Lung microvascular endothelial cell (primary cell): ENCODE measurements at regions not wholly inside any gene's neighbourhood (a gene's known extent, or its start where the extent isn't known, plus 50 kb on each side); places are given as distances from the start of the nearest gene placed in this dataset.

Experiments
- DNase-seq, 2 donors: peaks; one replicate each; pipeline versions ENCODE4 v3.0.0 to v3.0.0-alpha.2; 2010; ENCODE audit warnings: low read depth in 2 of 2

DNA sequence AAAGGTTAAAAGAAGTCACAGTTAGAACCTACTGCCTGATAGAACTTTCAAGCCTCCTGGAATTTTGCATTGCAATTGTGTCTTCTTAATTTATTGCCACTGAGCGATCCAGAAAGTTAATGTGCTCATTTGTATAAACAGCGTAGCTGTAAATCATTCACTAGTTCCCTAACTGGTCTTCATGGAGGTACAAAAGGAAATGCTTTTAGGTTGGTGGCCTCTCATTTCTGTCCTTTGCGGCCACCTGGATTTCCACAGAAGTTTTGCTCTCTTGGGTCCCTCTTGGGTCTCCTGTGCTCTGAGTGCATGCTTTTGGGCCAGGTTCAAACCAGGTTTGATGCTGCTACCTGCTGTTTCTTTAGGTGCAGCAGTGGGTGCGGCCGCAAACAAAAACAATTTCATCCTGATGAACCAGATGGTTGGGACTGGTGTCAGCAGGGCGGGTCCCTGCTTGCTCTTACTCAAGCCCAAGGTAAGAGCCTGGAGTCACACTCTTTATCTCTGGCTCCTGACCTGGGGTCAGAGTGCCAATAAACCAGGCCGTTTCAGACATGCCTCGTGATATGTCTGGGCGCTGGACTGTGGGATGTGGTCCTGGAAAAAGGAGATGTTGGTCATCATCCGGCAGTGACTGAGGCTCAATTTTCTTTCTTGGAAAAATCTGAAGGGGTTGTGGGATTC is 270.1 kb downstream of the PTTG2 start:
- DNase-seq: no peak

DNA sequence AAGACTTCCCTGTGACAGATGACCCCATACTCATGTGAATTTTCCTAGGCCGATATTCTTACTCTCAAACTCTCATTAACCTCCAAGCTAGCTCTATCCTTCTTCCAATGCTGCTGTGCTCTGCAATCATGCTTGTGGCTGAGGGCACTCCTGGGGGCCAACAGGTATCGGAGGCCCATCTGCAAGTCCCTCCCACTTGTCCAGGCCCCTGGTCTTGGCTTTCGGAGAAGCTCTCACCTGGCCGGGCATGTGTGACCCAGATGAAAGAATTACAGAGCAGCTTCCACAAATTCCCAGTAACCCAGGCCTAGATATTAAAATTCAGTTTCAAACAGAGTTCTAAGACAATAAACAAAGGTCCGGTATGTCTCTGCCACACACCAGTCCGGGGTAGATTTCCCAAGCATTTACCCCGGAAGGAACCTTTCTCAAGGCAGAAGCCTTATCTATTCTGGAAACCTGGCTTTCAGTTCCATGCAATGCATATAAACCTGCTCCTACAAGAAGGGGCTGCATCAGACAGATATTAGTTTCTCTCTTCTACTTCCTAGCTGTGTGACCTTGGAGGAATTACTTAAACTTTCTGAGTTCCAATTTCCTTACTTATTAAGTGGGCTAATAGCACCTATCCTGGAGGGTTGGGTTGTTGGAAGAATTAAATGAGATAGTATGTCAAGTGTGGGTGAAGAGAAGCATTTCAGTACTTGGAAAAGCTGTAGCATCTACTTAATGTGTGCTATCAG is 270.8 kb downstream of the PTTG2 start:
- no peak for DNase-seq

DNA sequence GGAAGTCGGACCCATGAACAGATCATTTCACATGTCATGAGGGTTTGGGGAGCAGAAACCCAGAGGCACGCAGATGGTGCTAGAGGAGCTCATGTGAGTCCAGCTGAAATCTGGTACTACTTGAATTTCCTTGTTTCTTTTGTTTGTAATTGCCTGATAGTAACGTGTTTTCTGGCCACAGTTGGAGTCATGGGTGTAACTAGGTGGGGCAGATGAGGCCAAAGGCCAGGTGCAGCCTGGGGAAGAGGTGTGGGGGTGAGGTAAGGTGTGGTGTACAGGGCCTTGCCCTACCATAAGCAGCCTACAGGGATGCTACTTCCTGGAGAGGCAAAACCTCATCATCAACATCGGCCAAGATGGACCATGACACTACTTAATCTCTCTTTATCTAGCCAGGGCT is 271.4 kb downstream of the PTTG2 start:
- no peak for DNase-seq

DNA sequence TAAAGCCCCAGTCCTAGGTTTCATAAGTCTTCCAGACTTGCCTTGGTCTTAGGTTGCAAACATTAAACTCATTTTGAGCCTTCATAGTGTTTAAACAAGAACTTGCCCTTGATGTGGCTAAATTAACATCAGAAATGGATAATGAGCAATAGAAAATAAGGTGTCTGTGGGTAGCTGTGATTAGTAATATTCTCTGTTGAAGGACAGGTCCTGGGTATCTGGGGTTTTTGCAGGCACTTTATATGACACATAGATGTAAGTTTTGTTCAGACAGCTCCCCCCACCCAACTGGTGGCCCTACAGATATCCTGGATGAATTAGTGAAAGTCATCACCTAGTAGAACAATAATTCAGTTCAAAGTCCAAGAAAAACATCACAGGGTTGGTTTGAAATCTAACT is 272.5 kb downstream of the PTTG2 start:
- no peak for DNase-seq

DNA sequence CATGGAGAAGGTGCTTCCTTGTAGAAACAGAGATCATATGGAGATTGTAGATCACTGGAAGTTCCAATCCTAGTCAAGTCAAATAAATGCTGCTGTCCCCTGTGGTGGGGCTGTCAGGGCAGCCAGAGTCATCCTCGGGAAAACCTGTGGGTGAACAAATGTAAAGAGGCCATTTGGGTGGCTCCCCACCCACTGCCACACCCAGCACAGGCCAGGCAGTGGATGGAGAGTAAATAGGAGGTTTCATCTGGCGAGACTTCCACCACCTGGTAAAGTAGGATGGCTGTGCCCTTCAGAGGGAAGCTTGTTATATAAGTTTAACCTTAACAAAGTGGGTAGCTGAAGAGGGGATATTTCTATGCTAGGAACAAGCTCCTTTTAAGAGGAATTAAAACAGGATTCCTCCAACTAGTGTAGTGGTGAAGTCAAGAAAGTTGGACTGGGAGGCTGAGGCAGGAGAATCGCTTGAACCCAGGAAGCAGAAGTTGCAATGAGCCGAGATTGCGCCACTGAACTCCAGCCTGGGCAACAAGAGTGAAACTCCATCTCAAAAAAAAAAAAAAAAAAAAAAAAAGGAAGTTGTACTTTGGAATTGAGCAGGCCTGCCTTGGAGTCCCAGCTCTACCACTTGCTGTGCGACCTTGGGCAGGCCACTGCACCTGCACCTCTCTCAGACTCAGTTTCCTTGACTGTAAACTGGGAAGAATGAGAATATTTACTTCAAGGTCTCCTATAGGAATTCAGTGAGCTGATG is 273.7 kb downstream of the PTTG2 start:
- DNase-seq: no peak

DNA sequence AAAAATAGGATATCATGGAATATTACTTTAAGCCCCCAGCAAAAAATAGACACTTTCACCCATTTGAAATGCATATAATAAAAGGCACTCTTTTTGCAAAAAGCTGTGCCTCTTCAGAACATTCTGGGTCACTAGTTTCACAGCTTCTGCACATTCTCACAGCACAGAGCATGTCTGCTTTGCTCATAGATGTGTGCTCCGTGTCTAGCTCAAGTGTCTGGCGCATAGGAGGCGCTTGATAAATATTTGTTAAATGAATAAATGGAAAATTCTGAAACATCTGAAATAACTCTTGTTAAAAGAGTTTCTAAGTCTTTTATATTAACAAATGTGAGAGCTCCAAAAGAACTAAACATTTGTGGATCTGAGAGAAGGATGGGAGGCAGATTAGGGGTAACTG is 275.2 kb downstream of the PTTG2 start:
- DNase-seq: no peak

DNA sequence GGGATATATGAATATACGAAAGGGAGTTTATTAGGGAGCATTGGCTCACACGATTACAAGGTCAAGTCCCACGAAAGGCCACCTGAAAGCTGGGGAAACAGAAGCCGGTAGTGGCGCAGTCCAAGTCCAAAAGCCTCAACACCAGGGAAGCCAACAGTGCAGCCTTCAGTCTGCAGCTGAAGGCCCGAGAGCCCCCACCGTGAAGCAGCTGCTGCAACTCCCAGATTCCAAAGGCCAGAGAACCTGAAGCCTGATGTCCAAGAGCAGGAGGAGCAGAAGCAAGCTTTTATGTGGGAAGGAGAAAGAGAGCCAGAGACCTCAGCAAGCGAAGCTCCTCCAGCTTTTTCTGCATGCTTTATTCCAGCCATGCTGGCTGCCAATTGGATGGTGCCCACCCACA is 275.8 kb downstream of the PTTG2 start:
- no peak for DNase-seq

DNA sequence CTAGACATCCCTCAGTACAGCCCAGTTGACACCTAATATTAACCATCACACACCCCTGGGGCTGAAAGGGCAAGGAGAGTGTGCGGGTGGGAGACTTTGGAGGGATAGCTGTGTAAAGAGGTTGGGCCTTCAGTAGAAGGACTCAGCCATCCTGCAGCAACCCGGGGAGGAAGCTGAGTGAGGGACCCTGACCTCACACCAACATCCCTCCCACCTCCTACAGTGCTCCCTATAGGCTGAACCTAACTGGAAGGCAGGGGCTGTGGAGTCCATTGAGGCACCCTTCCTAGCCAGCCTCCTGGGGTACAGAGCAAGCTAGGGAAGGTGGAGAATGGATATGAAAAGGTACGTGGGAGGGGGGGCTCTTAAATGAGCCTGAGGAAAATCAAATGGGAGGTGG is 276.3 kb downstream of the PTTG2 start:
- DNase-seq: no peak

DNA sequence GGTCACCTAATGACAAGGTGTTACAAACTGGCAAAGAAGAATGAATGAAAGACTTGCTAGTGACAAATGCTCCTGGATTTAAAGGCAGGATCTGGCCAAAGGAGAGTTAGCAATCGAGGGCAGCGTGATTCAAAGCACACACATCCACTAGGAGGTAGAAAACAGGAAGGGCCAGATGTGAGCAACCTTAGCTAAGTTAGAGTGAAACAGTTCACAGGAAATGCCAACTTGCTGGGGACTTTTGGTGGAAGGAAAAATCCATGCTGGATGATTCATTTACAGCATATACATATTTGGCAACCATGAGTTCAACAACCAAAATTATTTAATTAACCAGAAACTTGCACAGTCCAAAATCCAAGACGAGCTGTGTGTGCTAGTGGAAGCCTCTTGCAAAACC is 276.9 kb downstream of the PTTG2 start:
- DNase-seq: peak; percentile 81 to 88

DNA sequence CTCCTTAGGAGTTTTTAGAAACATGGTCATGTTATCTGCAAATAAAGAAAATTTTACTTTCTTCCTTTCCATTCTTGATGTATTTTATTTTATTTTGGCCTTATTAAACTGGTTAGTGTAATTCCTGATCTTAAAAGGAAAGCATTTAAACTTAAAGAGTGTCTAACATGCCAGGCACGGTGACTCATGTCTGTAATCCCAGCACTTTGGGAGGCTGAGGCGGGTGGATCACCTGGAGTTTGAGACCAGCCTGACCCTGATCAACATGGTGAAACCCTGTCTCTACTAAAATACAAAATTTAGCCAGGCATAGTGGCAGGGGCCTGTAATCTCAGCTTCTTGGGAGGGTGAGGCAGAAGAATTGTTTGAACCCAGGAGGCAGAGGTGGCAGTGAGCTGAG is 281.3 kb downstream of the PTTG2 start:
- no peak for DNase-seq

DNA sequence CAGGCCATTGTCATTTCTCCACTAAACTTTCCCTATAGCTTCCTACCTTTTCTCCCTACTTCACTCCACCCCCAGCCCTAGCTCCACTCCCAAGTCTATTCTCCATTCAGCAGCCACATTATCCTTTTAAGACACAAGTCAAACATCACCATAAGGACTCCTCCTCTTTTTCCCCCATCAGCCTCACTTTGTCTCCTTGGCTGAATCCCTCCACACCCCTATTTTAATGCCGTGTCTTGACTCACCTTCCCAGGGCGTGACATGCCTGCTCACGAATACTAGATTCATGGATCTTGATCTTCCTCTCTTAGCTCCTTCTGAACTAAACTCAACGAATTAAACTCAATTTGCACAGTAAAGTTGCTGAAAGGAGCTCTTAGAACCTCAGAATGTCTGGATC is 281.9 kb downstream of the PTTG2 start:
- DNase-seq: no peak

DNA sequence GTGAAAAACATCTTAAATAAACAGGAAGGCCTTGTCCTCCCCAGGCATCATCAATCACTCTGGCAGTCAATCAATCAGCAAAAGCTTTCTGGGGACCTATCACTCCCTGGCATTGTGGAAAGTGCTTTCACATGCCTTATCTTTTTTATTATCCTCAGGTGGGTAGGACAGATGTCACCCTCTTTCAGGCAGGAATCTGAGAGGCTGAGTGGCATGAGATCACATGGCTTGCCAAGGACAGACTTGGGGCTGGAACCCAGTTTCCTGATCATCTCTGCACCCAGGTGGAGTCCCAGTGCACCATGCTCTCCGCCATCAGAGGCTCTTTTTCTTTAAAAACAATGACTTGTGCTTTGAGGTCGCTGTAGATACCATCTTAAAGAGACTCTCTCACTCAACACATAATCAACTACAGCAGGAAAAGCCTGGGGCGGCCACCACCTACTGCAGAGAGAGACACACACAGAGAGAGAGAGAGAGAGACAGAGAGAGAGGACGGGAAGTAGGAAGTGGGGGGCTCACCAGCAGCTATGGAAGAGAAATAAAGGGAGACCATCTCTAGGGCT is 282.7 kb downstream of the PTTG2 start:
- DNase-seq: peak in 1 of 2 donors; percentile 23

DNA sequence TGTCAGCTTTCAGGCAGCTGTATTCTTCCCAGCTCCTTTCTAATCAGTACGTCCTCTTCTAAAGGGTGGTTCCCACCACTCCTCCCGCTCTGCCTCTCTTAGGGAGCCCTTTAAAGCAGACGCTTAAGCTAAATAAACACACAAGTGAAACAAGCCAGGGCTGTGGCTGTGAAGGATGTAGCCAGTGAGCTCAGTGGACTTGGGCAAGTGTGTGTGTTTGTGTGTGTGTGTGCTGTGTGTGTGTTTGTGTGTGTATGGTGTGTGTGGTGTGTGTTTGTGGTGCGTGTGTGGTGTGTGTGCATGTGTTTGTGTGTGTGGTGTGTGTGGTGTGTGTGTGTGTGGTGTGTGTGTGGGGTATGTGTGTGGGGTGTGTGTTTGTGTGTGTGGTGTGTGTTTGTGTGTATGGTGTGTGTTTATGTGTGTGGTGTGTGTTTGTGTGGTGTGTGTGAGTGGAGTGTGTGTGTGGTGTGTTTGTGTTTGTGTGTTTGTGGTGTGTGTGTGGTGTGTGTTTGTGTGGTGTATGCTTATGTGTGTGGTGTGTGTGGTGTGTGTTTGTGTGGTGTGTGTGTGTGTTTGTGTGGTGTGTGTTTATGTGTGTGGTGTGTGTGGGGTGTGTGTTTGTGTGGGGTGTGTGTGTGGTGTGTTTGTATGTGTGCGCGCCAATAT is 283.3 kb downstream of the PTTG2 start:
- peak in 1 of 2 donors; percentile 21 for DNase-seq

DNA sequence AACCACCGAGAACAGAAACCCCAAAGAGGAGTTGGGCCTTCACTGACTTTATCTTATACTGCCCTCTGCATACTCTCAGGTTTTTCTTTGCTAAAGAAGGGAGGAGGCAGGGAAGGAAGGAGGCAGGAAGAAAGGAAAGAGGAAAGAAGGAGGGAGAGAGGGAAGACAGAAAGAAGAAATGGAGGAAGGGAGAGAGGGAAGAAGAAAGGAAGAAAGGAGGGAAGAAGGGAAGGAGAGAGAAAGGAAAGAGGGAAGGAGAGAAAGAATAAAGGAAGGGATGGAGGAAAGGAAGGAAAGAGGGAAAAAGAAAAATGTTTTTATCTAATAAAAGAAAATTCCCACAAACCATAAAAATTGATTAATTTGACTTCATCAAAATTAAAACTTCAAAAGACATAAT is 294.6 kb downstream of the PTTG2 start:
- no peak for DNase-seq

DNA sequence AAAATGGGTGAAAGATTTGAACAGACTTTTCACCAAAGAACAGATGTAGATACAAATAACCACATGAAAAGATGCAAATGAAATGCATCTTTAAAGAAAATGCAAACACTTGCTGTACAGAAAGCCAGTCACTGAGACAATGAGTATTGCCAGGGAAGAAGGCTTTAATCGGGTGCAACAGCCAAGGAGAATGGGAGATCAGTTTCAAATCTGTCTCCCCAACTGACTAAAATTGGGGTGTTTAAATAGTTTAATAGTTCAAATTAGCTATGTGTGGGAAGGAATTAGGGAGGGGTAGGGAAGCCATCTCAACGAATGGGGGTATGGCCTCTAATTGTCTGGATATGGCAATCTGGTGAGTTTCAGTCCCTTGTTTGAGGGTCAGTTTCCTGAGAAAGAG is 295.4 kb downstream of the PTTG2 start:
- DNase-seq: no peak

DNA sequence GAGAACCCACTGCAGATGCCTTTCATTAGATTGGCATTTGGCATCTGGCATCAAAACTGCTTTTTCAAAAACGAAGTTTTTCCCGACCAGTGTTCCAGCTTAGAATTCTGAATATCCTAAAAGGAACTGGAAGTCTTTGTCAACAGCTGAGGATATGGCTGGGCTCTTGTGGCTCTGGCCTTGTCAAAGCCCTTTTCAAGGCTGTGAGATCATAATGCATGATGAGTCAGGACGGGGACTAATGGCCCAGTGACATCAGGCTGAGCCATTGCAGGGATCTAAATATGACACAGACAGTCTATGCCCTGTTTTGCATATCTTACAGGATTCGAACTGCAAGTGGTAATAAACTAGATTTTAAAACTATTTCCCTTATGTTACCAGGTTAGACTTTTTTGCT is 306.4 kb downstream of the PTTG2 start:
- DNase-seq: peak in 1 of 2 donors; percentile 59

DNA sequence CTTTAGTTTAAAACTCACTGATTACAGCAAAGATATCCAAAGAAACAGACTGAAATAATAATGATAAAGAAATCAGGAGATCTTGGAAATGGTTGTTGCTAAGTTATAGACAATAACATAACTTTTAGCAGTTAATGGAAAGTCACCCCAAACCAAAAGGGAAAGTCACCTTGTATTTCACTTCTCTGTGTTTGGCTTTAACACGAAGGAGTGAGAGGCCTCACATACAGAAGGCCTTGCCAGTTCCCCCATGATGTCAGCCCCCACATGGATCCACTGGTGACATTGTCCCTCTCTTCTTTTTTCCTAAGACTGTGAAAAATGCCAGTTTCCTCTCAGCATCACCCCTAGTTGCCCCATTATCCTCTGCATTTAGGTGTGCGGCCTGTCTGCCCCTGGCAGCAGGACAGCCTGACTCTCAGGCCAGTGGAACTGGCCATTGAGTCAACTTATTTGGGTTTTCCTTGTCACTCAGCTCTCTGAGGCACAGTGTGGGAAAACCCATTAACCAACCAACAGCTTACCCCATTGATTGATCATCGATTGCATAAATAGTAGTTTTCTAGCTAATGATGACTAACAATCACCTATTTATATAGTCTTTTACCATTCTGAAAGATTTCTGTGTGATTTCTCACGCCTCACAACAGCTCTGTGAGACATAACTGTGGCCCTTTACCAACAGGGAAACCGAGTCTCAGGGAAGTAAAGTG is 308.1 kb downstream of the PTTG2 start:
- no peak for DNase-seq

DNA sequence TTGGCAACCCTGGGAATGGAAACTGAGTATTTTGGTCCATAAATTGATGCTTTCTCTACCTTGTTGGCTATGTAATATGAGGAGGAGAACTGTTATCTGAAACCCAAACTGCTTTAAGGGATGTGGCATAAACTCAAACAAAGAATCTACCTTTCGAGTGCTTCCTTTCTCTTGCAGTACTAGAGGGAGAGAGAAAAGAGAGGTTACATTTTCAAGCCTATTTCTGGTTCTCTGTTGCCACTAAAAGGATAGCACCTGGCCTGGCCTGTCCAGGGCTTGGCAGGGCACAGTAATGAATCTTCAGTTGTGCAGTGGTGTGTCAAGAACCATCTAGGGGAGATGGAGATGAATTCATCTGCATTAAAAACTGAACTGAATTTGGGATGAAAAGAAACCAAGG is 308.6 kb downstream of the PTTG2 start:
- no peak for DNase-seq

DNA sequence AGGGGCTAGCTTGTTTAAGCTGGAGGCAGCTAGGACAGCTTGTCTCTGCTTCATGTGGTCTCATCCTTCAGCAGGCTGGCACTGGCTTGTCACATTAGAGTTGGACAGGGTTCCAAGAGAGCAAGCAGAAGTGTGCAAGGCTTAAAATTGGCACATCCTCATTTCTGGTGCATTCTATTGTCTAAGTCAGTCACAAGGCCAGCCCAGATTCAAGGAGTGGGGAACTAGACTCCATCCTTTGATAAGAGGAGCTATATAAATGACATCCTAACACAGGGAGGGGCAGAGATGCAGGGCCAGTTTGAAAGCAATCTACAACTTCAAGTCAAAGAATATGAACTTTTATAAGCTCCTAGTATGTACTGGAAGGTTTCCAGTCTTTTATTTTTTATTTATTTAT is 313.2 kb downstream of the PTTG2 start:
- DNase-seq: no peak

DNA sequence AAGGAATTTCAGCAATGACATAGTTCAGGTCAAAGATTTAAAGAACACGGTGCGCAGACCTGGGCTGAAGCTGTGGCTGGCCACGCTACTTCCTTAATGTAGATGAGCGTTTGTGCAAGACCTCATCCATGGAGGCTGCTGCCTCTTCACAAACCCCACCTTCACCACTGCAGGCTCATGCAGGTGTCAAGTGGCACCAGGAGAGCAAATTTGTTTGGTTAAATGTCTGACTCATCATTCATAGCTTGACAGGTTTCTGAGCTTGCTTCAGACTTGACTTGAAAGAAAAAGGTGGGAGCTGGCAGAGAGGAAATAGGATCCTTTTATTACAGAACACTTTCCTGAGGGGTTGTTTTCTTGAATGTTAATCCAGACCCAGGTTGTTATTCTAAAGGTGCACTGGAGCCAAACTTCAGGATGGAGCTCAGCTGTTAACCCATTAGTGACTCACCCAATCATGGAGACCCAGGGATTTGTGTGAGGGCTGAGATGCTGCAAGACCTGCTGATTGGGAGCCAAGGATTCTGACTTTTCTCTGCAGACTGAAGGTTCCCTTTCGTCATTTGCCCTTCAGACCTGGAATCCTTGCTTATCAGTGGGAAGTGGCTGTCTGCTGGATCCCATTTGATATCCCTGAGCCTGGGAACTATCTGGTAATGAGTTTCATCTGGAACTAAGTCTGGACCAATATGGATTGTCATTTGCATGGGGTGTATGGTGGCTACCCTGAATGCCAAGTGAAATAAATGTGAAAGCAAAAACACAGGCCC is 315.3 kb downstream of the PTTG2 start:
- DNase-seq: no peak
